HUES64 (cell line): ENCODE measurements at regions not wholly inside any gene's neighbourhood (a gene's known extent, or its start where the extent isn't known, plus 50 kb on each side); places are given as distances from the start of the nearest gene placed in this dataset.

Experiments
- H3K27ac ChIP-seq: 2 replicates; pipeline ENCODE4 v1.7.0; 2013; ENCODE audit warnings: low read depth, low read length, inconsistent platforms
- H3K27me3 ChIP-seq: 2 replicates; pipeline ENCODE4 v1.6.1; 2013; ENCODE audit warnings: mild to moderate bottlenecking, low read length; ENCODE audit not compliant: insufficient read depth
- H3K36me3 ChIP-seq: 2 replicates; pipeline ENCODE4 v1.6.1; 2013; ENCODE audit warnings: mild to moderate bottlenecking, low read length; ENCODE audit not compliant: insufficient read depth
- H3K4me1 ChIP-seq: 2 replicates; pipeline ENCODE4 v1.6.1; 2013; ENCODE audit warnings: mild to moderate bottlenecking, low read length, moderate library complexity; ENCODE audit not compliant: insufficient read depth
- H3K4me3 ChIP-seq: 2 replicates; pipeline ENCODE4 v1.5.1; 2013; ENCODE audit warnings: mild to moderate bottlenecking, low read length, moderate library complexity
- H3K9ac ChIP-seq: 2 replicates; pipeline ENCODE4 v1.6.1; 2013; ENCODE audit warnings: mild to moderate bottlenecking, low read depth, low read length
- H3K9me3 ChIP-seq: 2 replicates; pipeline ENCODE4 v1.6.1; 2013; ENCODE audit warnings: low read depth, low read length; ENCODE audit not compliant: insufficient read depth
- WGBS: fragments of 150-250, 120-280 bp; methylation state at CpG from one replicate; pipeline ENCODE4 v1.1.7; 2013; ENCODE audit warnings: missing lambda C conversion rate; 5-methylcytosine and 5-hydroxymethylcytosine counted together

DNA sequence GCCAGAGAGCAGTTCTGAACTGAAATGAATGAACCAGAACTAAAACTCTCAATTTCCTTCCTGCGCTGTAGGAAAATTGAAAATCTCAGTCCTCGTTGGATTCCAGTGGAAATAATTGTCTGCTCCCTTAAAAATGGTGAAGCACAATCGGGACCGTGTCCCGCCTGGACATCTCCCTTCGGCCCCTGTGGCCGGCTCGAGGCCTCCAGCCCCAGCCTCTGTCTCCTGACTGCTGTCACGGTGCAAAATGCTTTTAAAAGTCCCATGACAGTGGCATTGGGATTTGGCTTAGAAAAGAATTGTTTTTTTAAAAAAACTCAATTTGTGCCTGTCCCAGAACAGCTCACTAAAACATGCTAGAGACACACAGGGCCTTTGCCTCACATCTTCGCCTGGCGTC lies 142.5 kb downstream of the ZNF664 start:
- Histone ChIP-seq H3K9ac (no peak overlapping the region), H3K36me3 (no peaks in the 10 kb centered on the region), H3K27ac (no peak overlapping the region), H3K4me3 (no peak overlapping the region), H3K27me3 (no peaks in the 10 kb centered on the region), H3K4me1 (peaks cover 19% of the 10 kb centered on the region), H3K9me3 (peaks cover 4% of the 10 kb centered on the region; the same call in 1 of the 2 replicates)
- WGBS: 94% methylated on average over 11 of the region's 11 CpGs

DNA sequence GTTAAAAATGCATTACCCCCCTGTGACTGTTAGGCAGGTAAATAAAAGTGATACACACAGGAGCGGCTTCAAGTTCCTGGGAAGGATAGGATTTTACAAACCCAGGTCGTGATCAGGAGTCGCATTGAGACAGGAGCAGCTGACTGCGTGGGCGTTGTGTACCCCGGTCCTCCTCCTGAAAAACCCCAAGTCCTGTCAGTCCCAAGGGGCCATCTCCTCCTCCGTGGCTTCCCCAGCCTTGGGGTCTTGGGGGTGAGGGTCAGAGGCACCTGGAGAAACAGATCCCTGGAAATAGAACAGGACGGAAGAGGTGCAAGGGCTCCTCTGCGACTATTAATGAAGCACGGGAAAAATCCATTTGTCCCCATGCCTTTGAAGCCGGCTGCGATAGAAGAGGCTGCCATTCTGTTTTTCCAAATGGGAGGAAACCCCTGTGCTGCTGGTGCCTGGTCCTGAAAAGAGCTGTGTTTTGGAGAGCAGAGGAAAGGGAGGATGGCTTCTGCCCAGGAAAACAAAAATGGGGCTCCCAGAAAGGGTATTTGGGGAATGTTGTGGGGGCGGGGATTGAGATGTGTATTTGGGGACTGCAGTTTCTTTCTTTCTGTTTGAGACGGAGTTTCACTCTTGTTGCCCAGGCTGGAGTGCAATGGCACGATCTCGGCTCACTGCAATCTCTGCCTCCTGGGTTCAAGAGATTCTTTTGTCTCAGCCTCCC lies 143.1 kb downstream of the ZNF664 start:
- WGBS: 80% methylated on average over 16 of the region's 16 CpGs

DNA sequence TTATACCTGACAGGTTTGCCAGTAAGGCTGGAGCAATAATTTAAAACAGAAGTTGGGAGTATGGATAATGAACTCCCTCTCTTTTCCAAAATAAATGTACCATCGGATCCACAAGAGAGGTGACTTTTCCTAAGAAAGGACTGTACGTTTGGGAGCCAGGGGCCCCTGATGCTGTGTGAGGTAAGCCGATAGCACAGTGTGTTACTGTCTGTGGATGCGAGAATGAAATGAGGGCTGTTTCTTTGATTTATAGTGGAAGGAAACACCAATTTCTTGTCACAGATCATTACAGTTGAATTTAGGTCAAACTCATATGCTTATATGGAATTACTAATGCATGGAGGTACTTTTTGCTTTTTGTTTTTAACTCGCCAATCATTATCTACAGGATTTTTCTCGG lies 147.7 kb downstream of the ZNF664 start:
- Histone ChIP-seq H3K27me3 (no peaks in the 10 kb centered on the region), H3K27ac (no peak overlapping the region), H3K4me1 (peaks cover 14% of the 10 kb centered on the region), H3K36me3 (no peaks in the 10 kb centered on the region), H3K4me3 (no peak overlapping the region), H3K9ac (no peak overlapping the region), H3K9me3 (no peaks in the 10 kb centered on the region)
- 80% methylated on average over 5 of the region's 6 CpGs for WGBS

More for the DNA sequence above, 143.1 kb downstream of the ZNF664 start:
- Histone ChIP-seq H3K4me3 (no peak overlapping the region), H3K4me1 (peaks cover 13% of the 10 kb centered on the region), H3K27ac (no peak overlapping the region), H3K9ac (no peak overlapping the region), H3K9me3 (peaks cover 4% of the 10 kb centered on the region; the same call in 1 of the 2 replicates), H3K36me3 (no peaks in the 10 kb centered on the region), H3K27me3 (no peaks in the 10 kb centered on the region)

DNA sequence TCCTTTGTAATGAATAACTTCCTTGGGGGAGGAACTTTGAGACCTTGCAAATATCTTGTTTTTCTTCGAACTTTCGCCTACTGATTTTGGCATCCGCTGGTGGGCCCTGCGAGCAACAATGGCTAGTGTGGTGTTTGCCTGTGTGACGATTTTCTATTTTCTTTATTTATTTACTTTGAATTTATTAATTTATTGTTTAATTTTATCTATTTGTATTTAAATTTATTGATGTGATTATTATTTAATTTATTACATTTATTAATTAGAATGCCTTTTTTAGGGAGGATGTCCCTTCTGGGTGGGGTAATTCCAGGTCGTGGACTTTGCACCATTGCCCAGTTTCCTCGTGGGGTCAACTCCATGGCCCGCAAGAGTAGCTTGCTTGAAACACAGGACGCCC lies 149.7 kb downstream of the ZNF664 start:
- WGBS: 92% methylated on average over 8 of the region's 9 CpGs
- no peak overlapping the region for H3K4me3 ChIP-seq
- H3K36me3 ChIP-seq: no peaks in the 10 kb centered on the region
- H3K27me3 ChIP-seq: no peaks in the 10 kb centered on the region
- H3K9ac ChIP-seq: no peak overlapping the region
- peaks cover 4% of the 10 kb centered on the region; the same call in 1 of the 2 replicates for H3K4me1 ChIP-seq
- H3K9me3 ChIP-seq: no peaks in the 10 kb centered on the region
- no peak overlapping the region for H3K27ac ChIP-seq

DNA sequence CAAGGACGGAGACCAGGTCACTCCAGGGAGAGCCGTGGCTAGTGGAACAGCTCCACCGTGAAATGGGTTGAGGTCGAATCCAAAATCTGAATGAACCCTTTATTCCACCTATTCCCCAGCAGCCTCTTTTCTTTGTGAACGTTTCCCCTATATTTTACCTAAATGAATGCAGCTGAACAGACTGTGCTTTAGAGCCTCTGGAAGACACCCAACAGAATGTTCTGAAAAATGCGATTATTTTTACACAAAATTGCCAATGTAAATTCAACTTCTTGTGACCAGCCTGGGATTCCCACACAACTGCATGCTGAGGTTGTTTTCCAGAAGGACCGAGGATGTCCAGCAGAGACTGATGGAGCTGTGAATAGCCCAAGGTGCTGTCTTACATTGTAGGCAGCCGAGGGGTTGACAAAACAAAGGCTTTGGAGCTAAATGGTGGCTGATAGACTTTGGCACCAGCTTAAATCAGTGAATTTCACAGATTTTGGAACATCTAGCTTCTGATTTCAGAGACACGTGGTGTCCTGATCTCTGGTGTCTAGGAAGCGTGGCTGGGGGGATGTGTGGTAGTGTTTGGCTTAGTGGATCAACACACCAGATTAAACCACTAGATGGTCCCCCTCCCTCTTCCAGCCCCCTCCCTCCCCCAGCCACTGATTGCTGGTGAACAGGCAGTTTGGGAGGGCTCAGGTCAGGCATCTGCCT lies 150.4 kb downstream of the ZNF664 start:
- H3K36me3 ChIP-seq: no peaks in the 10 kb centered on the region
- no peaks in the 10 kb centered on the region for H3K9me3 ChIP-seq
- no peak overlapping the region for H3K4me3 ChIP-seq
- WGBS: 85% methylated on average over 9 of the region's 10 CpGs
- no peaks in the 10 kb centered on the region for H3K27me3 ChIP-seq
- H3K9ac ChIP-seq: no peak overlapping the region
- H3K27ac ChIP-seq: no peak overlapping the region
- H3K4me1 ChIP-seq: peaks cover 4% of the 10 kb centered on the region; the same call in 1 of the 2 replicates

DNA sequence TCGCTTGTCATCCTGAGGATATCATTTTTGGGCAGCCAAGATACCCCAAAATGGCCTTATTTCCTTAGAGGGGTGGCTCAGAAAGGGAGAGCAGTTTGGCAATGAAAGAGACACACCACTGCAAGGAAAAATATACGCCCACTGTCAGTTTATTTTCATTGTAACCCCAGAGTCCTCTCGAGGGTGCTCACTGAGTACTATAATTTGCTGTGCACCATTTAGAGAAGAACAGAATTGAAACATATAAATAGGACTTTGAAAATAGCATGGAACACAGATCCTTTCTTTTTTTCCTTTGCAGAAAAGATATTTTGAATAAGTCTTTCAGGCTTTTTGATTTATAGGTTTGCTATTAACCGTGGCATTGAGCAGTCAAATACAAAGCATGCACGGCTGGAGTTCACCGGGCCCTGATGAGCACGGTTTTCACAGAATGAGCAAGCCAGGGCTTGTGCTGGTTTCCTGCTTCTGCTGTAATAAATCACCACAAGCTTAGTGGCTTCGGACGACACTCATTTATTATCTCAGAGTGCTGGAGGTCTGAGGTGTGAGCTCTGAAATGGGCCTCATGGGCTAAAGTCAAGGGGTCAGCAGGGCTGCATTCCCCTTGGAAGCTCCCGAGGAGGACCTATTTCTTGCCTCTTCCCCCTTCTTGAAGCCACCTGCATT lies 152.3 kb downstream of the ZNF664 start:
- Histone ChIP-seq H3K27ac (no peak overlapping the region), H3K4me1 (peaks cover 6% of the 10 kb centered on the region), H3K4me3 (no peak overlapping the region), H3K9ac (no peak overlapping the region), H3K27me3 (no peaks in the 10 kb centered on the region), H3K9me3 (no peaks in the 10 kb centered on the region), H3K36me3 (no peaks in the 10 kb centered on the region)
- WGBS: 92% methylated on average over 10 of the region's 10 CpGs

DNA sequence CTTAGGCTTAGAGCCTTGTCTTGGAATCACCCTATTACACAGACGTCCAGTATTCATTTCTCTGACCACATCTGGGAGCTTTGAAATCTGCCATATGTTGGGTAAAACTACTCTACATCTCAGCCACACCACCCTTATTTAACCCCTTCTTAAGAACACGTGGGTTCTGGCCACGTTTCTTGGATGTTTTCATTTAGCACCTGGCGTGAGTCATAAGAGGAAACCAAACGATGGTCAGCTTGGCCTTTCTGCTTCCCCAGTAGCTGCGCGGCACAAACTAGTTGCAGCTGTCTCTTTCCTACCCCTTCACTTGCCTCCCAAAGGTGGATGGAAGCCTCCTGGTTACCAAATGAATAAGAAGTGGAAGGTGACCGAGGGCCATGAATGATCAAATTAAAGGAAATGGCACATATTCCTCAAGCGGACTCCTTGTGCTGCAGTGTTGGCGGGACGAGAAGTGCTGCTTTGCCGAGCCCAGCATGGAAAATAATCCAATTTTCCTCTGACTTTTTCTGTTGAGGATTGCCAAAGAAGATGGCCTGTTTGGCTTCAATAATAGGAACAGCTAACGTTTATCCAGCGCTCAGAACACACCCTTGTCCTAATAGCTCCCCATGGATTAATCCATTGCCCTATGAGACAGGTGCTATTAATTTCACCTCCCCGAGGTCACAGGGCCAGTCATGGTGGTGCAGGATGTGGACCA lies 154.1 kb downstream of the ZNF664 start:
- WGBS: 89% methylated on average over 15 of the region's 15 CpGs
- no peaks in the 10 kb centered on the region for H3K9me3 ChIP-seq
- H3K36me3 ChIP-seq: no peaks in the 10 kb centered on the region
- peaks cover 18% of the 10 kb centered on the region for H3K4me1 ChIP-seq
- H3K9ac ChIP-seq: no peak overlapping the region
- no peaks in the 10 kb centered on the region for H3K27me3 ChIP-seq
- H3K27ac ChIP-seq: no peak overlapping the region
- H3K4me3 ChIP-seq: no peak overlapping the region

DNA sequence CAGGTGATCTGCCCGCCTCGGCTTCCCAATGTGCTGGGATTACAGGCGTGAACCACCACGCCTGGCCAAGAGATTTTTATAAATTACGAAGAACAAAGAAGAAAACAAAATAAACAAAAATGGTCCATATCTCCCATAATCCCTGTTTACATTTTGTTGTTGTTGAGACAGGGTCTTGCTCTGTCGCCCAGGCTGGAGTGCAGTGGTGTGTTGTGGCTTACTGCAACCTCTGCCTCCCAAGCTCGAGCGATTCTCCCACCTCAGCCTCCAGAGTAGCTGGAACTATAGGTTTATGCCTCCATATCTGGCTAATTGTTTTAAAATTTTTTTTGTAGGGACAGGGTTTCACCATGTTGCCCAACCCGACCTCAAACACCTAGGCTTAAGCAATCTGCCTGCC lies 156.1 kb downstream of the ZNF664 start:
- Histone ChIP-seq H3K9me3 (no peaks in the 10 kb centered on the region), H3K4me1 (peaks cover 20% of the 10 kb centered on the region), H3K4me3 (no peak overlapping the region), H3K27ac (no peak overlapping the region), H3K36me3 (no peaks in the 10 kb centered on the region), H3K9ac (no peak overlapping the region), H3K27me3 (no peaks in the 10 kb centered on the region)
- WGBS: 96% methylated on average over 9 of the region's 9 CpGs

DNA sequence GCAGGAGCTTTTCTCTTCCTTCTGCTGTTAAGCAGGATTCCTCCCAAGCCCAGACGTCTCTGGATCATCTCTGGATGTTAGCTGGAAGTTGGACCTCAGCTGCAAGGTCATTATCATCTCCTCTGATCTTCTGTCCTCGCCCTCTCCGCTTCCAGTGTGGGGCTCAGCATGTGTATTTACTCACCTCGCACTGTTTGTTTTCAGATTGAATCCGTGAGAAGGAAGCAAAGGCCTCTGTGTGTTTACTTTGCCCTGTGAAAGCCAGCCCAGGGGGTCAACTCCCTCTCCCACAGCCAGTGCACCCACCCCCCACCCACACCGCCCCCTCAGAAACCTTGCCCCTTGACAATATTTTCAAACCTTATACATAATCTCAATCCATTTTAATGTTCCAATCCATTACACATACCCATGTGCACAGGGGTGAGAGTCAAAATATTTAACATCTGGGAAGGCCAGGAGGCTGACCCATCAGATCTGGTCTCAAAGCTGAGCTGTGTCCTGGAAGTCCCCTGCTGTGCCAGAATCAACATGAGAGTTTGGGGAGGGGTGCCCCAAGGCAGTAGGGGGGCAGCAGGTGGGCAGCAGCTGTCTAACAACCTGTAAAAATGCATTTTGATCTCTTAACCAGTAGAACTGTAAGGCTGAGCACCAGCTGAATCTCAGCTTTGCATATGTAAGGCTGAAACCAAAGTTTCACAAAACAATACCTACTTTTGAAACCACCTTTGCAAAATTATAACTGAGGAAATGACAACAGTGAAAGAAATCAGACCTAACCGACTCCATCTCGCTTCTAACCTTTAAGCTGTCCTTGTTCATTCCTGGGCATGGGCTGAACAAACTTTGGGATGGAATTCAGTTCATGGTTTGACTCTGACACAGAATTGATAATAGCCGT lies 157.9 kb downstream of the ZNF664 start:
- H3K9ac ChIP-seq: no peak overlapping the region
- H3K4me3 ChIP-seq: no peak overlapping the region
- H3K4me1 ChIP-seq: peaks cover 20% of the 10 kb centered on the region
- H3K36me3 ChIP-seq: no peaks in the 10 kb centered on the region
- no peaks in the 10 kb centered on the region for H3K27me3 ChIP-seq
- WGBS: 2% methylated on average over 9 of the region's 9 CpGs
- no peaks in the 10 kb centered on the region for H3K9me3 ChIP-seq
- peak overlapping the region; percentile 78; the same call in 1 of the 2 replicates for H3K27ac ChIP-seq

DNA sequence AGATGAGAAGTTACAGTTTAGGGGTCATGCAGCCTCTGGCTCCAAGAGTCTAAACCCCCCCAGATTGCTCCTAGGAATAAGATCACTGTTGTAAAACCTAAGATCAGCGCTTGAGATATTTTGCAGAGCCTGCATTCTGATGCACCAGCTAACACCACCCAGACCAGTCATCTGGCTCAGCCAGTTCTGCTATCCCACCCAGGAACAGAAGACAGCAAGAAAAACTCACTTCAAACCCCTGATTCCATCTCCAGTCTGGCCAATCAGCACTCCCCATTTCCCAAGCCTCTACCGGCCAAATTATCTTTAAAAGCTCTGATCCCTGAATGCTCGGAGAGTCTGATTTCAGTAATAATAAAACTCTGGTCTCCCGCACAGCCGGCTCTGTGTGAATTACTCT lies 158.6 kb downstream of the ZNF664 start:
- Histone ChIP-seq H3K4me1 (peaks cover 20% of the 10 kb centered on the region), H3K9me3 (no peaks in the 10 kb centered on the region), H3K36me3 (no peaks in the 10 kb centered on the region), H3K4me3 (no peak overlapping the region), H3K9ac (no peak overlapping the region), H3K27ac (peak overlapping the region; percentile 78; the same call in 1 of the 2 replicates), H3K27me3 (no peaks in the 10 kb centered on the region)
- WGBS: 50% methylated on average over 5 of the region's 5 CpGs
